HG03196 (cell line): ENCODE measurements at regions not wholly inside any gene's neighbourhood (a gene's known extent, or its start where the extent isn't known, plus 50 kb on each side); places are given as distances from the start of the nearest gene placed in this dataset.
"Not testable (repeated sequence)": the region's sequence is repeated elsewhere in the genome, so short reads cannot be mapped to it uniquely, and the experiment has no call there.

Source experiments
- ATAC-seq: cut with Tn5 transposase; IDR thresholded peaks from one replicate; pipeline ENCODE4 v1.9.1; 2021; ENCODE audit not compliant: unreplicated experiment

DNA sequence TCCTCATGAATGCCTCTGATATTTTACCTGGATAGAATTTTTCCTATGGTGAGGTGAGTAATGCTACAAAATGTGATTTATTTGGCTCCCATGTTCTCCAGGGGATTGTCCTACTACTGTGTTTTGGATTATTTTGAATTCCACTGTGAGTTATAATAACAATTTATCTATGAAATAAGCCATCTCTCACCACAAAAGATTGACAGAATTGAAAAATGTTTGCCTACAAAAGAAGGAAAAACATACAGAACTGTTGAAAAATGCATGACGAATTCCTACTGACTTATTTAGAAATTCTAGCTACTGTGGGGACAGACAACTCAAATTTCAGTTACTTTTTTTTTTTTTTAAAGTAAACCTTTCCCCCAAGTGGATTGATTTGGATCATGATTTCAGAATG lies 463.7 kb upstream of the GRIN3A start:
- ATAC-seq, result no peak

DNA sequence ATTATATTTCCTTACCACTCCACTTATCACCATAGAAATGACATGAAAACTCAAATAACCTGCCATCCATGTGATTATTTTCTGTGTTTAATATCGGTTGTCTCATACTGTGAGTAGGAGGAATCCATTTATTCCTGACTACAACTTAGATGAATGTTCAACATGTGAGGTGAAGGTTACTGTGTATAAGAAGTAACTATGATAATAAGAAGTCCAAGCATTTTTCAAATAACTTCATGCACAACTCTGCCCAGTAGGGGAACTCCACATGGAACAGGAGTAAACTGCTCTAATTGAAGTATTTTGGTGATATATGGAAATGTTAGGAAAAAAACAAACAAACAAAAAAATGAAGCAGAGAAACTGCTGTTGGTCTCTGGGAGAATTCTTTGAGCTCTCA lies 447.5 kb upstream of the GRIN3A start:
- ATAC-seq, result no peak

DNA sequence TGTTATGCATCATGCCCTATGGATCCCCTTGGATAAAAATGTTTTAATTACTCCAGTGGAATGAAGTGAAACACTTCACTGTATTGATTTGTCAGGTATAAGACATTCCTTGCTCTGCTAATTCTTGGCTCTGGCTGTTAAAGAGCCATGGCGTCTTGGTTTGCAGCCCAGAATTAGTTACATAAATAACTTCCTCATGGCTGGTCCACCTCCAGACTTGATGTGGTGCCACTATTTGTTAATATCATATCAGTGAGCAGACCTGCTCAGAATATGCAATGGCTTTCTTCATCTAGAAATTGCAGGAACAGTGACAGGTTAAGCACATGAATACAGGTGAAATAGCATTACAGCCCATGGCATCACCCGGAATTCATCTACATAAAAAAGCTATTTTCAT lies 446.9 kb upstream of the GRIN3A start:
- no peak for ATAC-seq

DNA sequence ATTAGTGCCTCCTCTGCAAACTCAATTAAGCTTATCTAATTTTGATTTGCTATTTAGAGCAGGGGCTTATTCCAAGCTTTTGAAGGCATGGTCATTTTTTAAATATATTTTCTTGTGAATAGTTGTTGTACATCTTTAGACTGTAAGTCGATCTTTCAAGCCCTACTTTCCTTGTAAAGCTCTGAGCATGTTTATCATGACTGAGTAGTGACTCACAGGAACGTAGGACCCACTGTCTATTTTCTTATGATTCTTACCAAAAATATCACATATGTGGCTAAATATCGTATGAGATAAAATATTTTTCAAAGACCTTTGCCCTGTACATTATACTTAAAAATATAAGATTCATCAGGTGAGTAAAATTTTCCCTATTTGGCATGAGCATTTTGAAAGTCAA lies 440.4 kb upstream of the GRIN3A start:
- ATAC-seq, result no peak

DNA sequence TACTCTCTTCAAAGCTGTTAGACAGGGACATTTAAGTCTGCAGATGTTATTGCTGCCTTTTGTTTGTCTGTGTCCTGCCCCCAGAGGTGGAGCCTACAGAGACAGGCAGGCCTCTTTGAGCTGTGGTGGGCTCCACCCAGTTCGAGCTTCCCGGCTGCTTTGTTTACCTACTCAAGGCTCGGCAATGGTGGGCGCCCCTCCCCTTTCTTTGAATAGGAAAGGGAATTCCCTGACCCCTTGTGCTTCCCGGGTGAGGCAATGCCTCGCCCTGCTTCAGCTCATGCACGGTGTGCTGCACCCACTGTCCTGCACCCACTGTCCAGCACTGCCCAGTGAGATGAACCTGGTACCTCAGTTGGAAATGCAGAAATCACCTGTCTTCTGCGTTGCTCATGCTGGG lies 435.8 kb upstream of the GRIN3A start:
- ATAC-seq, result not testable (repeated sequence)

DNA sequence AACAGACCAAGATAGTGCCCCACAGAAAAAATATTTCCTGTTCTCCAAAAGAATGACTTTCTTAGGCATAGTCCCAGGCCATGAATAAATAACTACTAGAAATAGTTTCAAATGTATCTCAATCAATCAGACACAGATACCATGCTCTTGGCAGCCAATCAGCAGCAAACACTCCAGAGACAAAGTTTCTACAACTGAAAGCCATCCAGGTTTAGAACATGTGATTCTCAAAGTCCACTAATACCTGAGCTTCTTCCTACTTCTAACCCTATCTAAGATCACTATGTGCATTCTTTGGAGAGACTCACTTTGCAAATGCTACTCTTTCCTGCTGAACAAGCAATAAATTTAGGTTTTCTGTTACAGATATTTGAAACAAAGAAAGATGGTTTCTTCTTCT lies 425.8 kb upstream of the GRIN3A start:
- no peak for ATAC-seq

DNA sequence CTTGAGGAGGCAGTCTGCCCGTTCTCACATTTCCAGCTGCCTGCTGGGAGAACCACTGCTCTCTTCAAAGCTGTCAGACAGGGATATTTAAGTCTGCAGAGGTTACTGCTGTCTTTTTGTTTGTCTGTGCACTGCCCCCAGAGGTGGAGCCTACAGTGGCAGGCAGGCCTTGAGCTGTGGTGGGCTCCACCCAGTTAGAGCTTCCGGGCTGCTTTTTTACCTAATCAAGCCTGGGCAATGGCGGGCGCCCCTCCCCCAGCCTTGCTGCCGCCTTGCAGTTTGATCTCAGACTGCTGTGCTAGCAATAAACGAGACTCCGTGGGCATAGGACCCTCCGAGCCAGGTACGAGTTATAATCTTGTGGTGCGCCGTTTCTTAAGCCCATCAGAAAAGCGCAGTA lies 414.6 kb upstream of the GRIN3A start:
- ATAC-seq, result not testable (repeated sequence)

DNA sequence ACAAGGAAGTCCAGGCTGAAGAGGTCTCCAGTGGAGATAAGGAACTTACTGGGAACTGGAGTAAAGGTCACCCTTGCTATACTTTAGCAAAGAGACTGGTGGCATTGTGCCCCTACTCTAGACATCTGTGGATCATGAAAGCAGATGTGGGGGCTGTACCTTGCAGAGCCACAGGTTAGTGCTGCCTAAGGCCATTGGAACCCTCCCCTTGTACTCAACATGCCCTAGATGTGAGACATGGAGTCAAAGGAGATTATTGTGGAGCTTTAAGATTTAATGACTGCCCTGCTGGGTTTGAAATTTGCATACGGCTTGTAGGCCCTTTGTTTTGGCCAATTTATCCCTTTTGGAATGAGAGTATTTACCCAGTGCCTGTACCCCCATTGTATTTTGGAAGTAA lies 397.3 kb upstream of the GRIN3A start:
- no peak for ATAC-seq

DNA sequence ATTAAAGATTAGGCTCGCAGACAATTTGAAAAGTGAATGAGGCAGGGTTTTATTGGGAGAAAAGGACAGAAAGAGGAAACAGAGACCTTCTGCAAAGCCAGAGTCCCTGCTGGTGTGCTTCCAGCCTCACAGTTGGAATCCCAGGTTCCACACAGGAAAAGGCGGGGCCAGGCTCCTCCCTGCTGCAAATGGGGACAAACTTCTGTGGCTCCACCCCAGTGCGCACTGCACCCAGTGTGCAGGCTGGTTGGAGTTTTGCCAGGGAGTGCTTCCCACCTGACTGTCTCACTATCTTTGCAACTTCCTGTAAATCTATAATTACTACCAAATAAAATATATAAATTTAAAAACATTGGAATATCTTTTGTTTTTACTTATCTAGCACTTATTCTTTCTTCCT lies 386.0 kb upstream of the GRIN3A start:
- no peak for ATAC-seq

DNA sequence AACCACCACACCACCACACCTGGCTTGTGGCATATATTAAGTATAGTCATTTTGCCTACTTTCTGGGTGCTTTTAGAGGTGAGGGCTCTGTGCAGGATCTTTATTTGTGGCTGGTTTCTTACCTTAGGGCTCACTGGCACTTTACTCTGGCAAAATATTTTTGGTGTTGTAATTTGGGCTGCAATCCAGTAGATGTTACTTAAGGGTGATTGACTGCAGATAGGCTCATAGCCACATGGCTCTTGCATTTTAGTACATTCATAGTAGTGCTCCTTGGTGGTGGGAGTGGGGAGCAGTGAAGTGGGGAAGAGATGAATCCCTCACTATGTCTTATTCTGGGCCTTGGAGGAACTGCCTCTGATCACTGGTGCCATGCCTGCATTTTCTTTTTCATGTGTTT lies 376.1 kb upstream of the GRIN3A start:
- no peak for ATAC-seq

DNA sequence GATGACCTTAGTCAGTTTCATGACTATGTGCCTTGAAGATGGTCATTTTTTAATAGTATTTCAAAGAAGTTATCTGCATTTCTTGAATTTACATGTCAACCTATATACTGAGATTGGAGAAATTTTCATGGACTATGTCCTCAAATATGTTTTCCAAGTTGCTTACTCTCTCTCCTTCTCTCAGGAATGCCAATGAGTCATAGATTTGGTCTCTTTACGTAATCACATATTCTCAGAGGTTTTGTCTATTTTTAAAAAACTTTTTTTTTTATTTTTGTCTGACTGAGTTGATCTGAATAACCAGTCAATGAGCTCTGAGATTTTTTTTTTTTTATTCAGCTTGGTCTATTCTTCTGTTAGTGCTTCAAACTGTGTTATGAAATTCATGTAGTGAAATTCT lies 374.7 kb upstream of the GRIN3A start:
- no peak for ATAC-seq

DNA sequence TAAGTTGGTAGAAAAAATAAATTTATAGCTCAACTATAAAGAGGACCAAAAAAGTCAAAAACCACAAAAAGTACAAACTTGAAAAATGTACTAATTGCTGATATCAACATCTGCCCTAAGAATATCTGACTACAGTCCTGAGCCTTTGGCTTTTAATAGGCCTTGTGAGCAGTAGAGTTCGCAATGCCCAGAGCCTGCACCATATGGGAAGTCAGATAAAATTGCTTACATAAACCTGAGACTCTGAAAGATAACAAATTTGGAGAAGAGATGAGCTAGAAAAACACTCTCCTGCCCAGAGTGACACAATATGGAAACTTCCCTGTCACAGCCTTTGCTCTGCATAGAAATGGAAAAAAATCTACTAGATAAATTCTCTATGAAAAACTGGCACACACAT lies 368.0 kb upstream of the GRIN3A start:
- ATAC-seq, result no peak

DNA sequence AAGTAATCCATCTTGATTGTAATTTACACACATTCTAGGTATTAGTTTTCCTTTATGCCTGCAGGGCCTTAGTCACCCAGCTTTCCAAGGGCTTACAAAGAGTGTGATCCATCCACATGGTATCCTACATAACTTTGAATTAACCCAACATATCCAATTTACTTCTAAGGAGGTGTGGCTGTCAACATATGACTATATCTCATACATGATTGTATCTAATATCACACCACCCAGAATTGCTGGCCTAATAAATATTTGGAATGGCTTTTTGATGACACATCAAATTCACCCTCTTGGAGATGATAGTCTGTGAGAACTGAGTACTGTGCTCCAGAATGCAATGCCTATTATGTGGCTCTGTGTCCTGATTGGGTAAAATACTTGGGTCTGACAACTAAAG lies 363.3 kb upstream of the GRIN3A start:
- ATAC-seq, result no peak

DNA sequence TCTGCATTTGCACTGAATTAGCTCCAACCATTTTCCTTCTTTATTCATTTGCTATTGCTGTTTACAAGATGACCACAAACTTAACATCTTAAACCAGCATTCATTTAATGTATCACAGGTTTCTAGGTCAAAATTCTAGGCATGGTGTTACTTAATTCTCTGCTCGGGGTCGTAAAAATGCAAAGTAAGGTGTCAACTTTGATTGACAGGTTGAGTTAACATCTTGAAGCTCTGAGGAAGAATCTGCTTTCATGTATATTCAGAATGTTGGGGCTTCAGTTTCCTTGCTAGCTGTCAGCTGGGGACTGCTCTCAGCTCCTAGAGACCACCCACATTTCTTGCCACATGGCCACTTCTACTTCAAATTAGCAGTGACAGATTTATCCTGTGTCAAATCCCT lies 348.7 kb upstream of the GRIN3A start:
- no peak for ATAC-seq

DNA sequence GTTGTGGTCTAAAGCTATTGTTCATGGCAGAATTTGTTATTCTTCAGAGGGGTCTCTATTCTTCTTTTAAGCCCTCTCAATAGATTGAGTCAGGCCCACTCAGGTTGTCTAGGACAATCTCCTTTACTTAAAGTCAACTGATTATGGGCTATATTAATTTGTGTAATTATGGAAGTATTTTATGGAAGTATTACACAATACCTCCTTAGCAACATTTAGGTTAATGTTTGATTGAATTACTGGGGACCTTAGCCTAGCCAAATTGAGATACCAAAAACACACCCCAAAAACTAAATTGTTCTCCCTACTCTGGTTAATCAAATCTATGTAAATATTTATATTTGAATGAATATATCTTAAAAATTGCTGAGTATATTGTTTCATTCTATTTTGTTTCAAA lies 347.1 kb upstream of the GRIN3A start:
- no peak for ATAC-seq

DNA sequence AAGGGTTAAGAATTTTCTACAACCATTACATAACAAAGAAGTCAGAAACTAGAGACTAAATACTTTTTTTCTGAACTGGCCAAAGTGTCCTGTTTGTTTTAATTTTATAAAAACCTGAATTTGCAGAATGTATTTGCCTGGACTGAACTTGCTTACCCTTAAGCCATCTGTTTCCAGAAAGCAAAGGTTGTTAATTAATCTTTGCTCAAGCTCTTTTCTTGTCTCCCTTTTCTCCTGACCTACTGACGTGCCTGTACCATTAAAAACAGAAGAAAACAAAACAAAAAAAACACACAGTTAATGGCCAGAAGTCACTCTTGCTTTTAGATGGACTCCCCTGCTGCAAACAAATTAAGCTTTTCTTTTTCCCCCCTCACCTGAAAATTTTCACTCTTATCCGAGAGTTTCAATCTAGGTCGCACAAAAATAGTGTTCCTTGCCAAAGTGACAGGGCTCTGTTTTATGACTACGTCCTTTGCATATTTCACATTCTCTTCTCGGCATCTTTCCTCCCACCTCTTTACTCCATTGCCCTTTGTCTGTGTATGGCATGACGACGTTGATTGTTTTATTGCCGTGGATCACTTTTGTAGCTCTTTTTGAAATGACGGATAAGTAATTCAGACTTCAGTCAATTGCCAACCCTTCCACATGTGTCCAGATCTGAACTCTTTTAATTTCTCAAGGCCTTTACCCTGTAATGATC lies 333.8 kb upstream of the GRIN3A start:
- no peak for ATAC-seq

DNA sequence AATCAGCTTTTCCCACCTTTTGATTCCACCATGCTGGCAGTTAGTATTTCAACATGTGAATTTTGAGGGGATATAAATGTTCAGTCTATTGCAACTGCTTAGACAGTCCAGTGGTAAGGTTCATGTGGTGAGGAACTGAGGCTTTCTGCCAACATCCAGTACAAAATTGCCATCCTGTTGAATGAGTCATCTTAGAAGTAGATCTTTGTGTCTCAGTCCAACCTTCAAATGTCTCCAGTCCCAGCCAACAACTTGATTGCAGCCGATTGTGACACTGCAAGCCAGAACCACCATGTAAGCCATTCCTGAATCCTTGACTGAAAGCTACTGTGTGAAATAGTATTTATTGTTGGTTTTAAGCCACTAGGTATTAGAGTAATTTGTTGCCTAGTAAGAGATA lies 331.5 kb upstream of the GRIN3A start:
- ATAC-seq, result no peak

DNA sequence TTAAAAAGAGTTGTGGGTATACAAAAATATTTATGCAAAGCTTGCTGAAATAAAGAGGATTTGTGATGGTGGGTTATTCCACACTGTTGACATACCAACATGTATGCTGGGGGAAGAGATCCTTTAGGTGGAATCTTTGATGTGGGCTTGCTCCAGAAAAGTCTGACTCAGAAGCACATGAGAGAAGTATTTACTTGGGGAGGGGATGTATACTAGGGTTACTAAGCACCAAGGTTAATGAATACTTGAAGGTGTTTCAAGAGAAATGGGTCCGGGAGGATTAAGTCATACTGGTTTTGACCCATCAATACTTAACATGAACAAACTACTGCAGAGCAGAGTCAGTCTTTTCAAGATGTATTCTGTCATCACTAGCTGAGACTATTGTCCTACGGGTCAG lies 316.4 kb upstream of the GRIN3A start:
- no peak for ATAC-seq

DNA sequence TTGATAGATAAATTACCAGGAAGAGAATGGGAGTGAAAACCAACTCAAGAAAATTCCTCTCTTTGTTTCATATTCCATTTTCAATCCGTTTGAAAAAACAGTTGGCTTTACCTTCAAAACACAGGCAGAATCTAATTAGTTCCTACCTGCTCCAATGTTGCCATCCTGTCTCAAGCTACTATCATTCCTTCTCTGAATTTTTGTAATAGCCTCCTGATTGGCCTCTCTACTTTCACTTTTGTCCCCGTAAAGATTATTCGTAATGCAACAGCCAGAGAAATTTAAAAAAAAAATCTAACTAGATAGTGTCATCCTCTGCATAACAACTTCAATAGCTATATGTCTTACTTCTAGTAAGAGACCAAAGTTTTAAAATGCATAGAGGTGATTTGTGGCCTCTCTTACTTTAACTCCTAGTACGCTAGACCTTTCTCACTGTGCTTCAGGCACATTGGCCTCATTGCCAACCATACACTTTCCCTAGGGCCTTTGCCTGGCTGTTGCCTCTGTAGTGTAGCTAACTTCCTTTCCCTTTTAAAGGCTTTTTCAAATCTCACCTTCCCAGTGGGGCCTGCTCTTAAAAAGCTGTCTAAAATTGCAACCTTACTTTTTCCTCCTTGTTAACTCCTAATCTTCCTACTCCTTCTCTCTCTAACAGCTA lies 311.3 kb upstream of the GRIN3A start:
- ATAC-seq, result no peak

DNA sequence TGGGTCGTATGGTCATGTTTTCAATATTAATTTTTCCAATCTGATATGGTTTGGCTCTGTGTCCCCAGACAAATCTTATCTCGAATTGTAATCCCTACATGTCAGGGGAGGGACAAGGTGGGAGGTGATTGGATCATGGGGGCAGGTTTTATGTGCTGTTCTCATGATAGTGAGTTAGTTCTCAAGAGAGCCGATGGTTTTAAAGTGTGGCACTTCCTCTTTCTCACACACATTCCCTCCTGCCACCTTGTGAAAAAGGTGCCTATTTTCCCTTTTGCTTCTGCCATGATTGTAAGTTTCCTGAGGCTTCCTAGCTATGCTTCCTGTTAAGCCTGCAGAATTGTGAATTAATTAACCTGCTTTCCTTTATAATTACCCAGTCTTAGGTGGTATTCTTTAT lies 309.1 kb upstream of the GRIN3A start:
- ATAC-seq, result no peak

DNA sequence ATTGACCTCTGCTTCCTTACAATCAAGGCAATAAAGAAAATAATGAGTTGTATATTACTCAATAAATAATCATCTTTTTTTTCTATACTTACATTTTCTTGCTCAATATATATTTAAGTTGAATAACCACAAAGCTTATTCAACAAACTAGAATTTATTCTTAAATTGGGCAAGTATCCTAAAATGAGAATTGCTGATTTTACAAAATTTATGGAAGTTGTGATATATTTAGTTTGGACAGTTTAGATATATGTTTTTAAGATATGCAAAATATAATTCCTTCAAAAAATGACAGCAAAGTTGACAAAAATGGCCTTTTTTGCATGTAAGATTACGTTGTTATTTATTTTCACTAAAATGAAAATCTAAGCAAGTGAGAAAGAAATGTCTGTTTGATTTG lies 305.7 kb upstream of the GRIN3A start:
- no peak for ATAC-seq

DNA sequence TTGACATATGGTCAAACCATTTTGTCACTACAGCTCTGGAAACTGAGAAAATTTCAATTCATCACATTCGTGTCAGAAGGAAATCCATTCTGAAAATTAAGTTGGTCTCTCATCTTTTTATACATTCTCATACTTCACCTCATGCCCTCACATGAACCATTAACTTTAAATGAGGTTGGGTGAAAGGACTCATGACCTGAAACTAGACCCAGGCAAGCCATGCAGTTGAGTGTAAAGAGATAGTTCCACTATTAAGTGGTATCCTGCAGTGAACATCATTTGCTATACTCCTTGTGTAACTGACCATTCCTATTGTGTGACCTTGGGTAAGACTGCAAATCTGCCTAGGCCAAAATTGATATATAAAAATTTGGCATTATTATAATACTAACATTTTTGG lies 299.6 kb upstream of the GRIN3A start:
- no peak for ATAC-seq

DNA sequence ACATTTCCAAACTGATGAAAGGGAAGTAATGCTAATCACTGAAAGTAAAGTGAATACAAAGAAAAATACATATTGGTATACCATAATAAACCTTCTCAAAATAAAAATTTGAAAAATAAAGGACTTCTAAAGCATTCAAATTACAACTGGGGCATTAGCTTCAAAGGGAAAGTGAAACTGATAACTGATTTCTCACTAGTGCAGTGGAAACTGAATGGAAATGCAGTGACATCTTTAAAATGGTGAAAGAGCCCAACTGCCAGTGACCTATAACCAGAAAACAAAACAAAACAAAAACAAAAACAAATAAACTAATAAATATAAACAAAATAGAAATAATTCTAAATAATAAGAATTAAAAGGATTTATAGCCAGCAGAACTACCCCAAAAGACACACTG lies 297.5 kb upstream of the GRIN3A start:
- ATAC-seq, result no peak
